Kidney (tissue), 13 donors: ENCODE measurements at regions not wholly inside any gene's neighbourhood (a gene's known extent, or its start where the extent isn't known, plus 50 kb on each side); places are given as distances from the start of the nearest gene placed in this dataset.

ENCODE experiments used
- DNase-seq, 5 donors: peaks; one replicate each; pipeline ENCODE4 v3.0.0-alpha.2; 2013 to 2020
- FAIRE-seq: peaks from 2 replicates; lab custom pipeline; 2012; peaks lifted over from hg19 to GRCh38; lab: Jason Lieb, UNC
- H3K27ac ChIP-seq, 2 donors: one replicate each; pipeline ENCODE4 v1.7.0; 2013; ENCODE audit warnings: low read depth in 2 of 2, low read length in 2 of 2, inconsistent platforms in 1 of 2
- H3K27me3 ChIP-seq: one replicate; pipeline ENCODE4 v1.7.1; 2013; ENCODE audit warnings: low read length, inconsistent platforms; ENCODE audit not compliant: control insufficient read depth, insufficient read depth
- H3K36me3 ChIP-seq, 3 donors: one replicate each; pipeline versions ENCODE4 v1.7.0 to v1.7.1; 2013; ENCODE audit warnings: low read length in 3 of 3, control low read depth in 1 of 3, inconsistent platforms in 1 of 3; ENCODE audit not compliant: insufficient read depth in 3 of 3, control insufficient read depth in 2 of 3
- H3K4me1 ChIP-seq, 3 donors: one replicate each; pipeline versions ENCODE4 v1.7.0 to v1.7.1; 2013; ENCODE audit warnings: low read length in 3 of 3, inconsistent platforms in 1 of 3, low read depth in 1 of 3; ENCODE audit not compliant: control insufficient read depth in 2 of 3, insufficient read depth in 2 of 3
- H3K4me3 ChIP-seq, 3 donors: one replicate each; pipeline versions ENCODE4 v1.7.0 to v1.8.1; 2013; ENCODE audit warnings: low read length in 3 of 3, control low read depth in 1 of 3, inconsistent platforms in 1 of 3
- H3K9ac ChIP-seq, 3 donors: one replicate each; pipeline versions ENCODE4 v1.7.0 to v1.7.1; 2013; ENCODE audit warnings: low read length in 3 of 3, control low read depth in 1 of 3, inconsistent platforms in 1 of 3
- H3K9me3 ChIP-seq, 3 donors: one replicate each; pipeline versions ENCODE4 v1.7.0 to v1.7.1; 2013; ENCODE audit warnings: low read length in 3 of 3, control low read depth in 1 of 3, inconsistent platforms in 1 of 3; ENCODE audit not compliant: control insufficient read depth in 2 of 3, insufficient read depth in 1 of 3
- CTCF ChIP-seq: IDR thresholded peaks from 3 replicates; pipeline ENCODE4 v1.5.1; 2012; ENCODE audit warnings: mild to moderate bottlenecking, moderate library complexity, borderline replicate concordance; ENCODE audit not compliant: insufficient read depth; ENCODE audit errors: extremely low read depth
- intact Hi-C: fragments of 100-400 bp; cut with DNase I; formaldehyde crosslinking; loops from one replicate; pipeline ENCODE4 v1.11.1; 2022
- donor health status: control.
- donor health status: control.
- donor health status: control.
- donor health status: control.
- donor health status: control.
- donor health status: DM: yes; HTN: yes; CAD: no.
- donor health status: Normal renal cell carcinoma (clear cell type).

DNA sequence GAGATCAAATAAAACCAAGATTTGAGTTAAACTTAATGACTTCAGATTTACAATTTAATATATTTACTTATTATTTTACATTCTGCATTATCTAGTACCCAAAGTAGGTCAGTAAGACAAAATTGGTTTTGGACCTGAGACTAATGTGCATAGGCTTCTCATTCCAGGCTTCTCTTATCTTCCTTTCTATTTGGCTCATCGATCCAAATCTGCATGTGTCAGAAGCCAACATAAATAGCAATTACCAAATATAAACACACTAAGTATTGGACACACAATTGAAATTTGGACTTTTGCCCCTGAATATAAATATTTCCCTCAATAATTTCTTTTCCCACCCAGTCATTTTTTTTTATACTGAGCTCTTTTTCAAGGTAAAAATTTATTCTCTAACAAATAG is 290.6 kb upstream of the ARHGEF26 start:
- no peaks in the 10 kb centered on the region for H3K36me3 ChIP-seq
- no peak overlapping the region for H3K27ac ChIP-seq
- H3K4me1 ChIP-seq = no peaks in the 10 kb centered on the region
- no peak overlapping the region for H3K4me3 ChIP-seq
- FAIRE-seq (no peak), DNase-seq (no peak)
- no peak overlapping the region for H3K9ac ChIP-seq
- intact Hi-C loops = no loop called here
- no peaks in the 10 kb centered on the region for H3K9me3 ChIP-seq
- no peak for TF ChIP-seq CTCF
- H3K27me3 ChIP-seq = no peaks in the 10 kb centered on the region

DNA sequence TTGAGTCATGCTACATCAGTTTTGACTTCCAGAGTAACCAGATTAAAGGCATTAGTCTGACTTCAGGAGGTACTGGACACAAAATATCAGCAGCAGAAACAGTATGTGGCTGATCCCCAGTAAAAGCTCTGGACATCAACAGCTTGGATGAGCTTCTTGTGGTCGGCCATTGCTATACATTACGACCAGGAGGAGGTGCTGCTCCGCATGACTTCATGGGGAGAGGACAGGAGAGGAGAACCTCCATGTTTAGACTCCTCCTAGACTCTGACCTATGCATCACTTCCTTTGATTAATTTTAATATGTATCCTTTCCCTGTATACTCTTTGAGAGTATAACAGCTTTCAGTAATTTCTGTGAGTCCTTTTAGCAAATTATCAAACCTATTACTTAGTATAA is 285.6 kb upstream of the ARHGEF26 start:
- Histone ChIP-seq H3K9ac (no peak overlapping the region), H3K27ac (no peak overlapping the region), H3K4me3 (no peak overlapping the region), H3K36me3 (no peaks in the 10 kb centered on the region), H3K9me3 (no peaks in the 10 kb centered on the region), H3K4me1 (no peaks in the 10 kb centered on the region), H3K27me3 (no peaks in the 10 kb centered on the region)
- FAIRE-seq (no peak), DNase-seq (no peak)
- TF ChIP-seq CTCF = no peak
- intact Hi-C loops = no loop called here

DNA sequence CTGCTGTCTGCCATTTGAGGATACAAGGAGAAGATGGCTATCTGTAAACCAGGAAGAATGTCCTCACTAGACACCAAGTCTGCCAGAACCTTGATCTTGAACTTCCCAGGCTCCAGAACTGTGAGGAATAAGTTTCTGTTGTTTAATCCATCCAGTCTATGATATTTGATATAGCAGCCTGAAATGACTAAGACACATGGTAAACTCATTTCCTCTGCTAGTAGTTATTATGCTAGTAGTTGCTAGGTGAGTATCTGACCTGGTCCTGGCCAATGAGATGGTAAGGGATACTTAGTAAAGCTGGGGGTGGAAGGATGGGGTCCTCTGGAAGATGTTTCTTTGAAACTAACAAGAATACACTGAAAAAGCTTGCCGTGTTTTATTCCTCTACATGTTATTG is 280.7 kb upstream of the ARHGEF26 start:
- intact Hi-C loops = no loop called here
- Histone ChIP-seq H3K9me3 (no peaks in the 10 kb centered on the region), H3K4me1 (no peaks in the 10 kb centered on the region), H3K27me3 (no peaks in the 10 kb centered on the region), H3K36me3 (no peaks in the 10 kb centered on the region), H3K27ac (no peak overlapping the region), H3K4me3 (no peak overlapping the region), H3K9ac (no peak overlapping the region)
- no peak for TF ChIP-seq CTCF
- FAIRE-seq (no peak), DNase-seq (no peak)

- H3K27me3 ChIP-seq = no peaks in the 10 kb centered on the region
- DNase-seq (no peak), FAIRE-seq (no peak)
- TF ChIP-seq CTCF = no peak
- intact Hi-C loops = no loop called here
- no peaks in the 10 kb centered on the region for H3K4me1 ChIP-seq
- no peak overlapping the region for H3K9ac ChIP-seq
- H3K36me3 ChIP-seq = no peaks in the 10 kb centered on the region
- H3K27ac ChIP-seq = no peak overlapping the region
- H3K9me3 ChIP-seq = no peaks in the 10 kb centered on the region
- H3K4me3 ChIP-seq = no peak overlapping the region
Observed at GRCh38 chr3:153843994-153844393, 277.2 kb upstream of the ARHGEF26 start.
